ENCODE measurements at regions not wholly inside any gene's neighbourhood (a gene's known extent, or its start where the extent isn't known, plus 50 kb on each side); places are given as distances from the start of the nearest gene placed in this dataset.

DNA sequence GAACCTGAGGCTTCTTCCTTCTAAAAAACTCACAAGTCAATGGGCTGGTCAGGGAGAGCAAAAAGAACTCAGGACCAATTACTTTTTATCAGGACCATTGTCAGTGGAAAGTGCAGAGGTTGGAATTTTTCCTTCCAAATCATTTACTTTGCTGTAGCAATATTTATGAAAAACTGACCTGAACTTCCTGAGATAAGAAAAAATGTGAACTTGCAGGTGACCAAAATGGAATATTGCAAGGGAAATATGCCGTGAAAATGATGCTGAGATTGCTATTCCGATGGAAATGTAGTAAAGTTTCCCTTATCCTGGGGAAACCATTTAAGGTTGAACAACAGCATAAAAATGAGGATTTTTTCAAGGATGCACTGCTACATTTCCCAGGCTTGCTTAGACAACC, 148.3 kb upstream of the PFKP start:
- H2BK5ac ChIP-seq (ENCODE audit: insufficient read length, low read length): no peak overlapping the region
- no peaks in the 10 kb centered on the region for H3K4me1 ChIP-seq (ENCODE audit: insufficient read depth, low read length)
- no peak overlapping the region for H3K4ac ChIP-seq (ENCODE audit: low read depth, low read length)
- Mint-ChIP-seq H3K9me3 (peaks cover 4 to 7% of the 10 kb centered on the region in 2 experiments; a peak in 3 of 5 replicates), H3K4me3 (no peak overlapping the region), H3K27ac (peak overlapping the region in 1 of 3 experiments; percentile 72; a peak in 1 of 7 replicates), H3K4me1 (peaks cover 27 to 29% of the 10 kb centered on the region in 2 experiments), H3K36me3 (ENCODE audit: insufficient read depth in 1 of 3, low read depth in 3 of 3) (peaks cover 0 to 9% (median 0%) of the 10 kb centered on the region in 3 experiments; a peak in 2 of 7 replicates), H3K27me3 (ENCODE audit: low read depth) (peaks cover 4% of the 10 kb centered on the region)
- H3K18ac ChIP-seq (ENCODE audit: insufficient read length, low read depth, low read length): no peak overlapping the region
- no peak overlapping the region for H2AK5ac ChIP-seq (ENCODE audit: insufficient read length, low read length)
- TF ChIP-seq CTCF (conservative IDR thresholded peaks at IDR 0.05): no peak
- H3K23me2 ChIP-seq (ENCODE audit: insufficient read length, low read depth, low read length, poor library complexity, severe bottlenecking): no peaks in the 10 kb centered on the region
- H4K8ac ChIP-seq (replicated peaks; ENCODE audit: insufficient read length, low read depth, low read length): no peak overlapping the region
- no peak overlapping the region for H3K14ac ChIP-seq (ENCODE audit: insufficient read depth, low read length)
- no peaks in the 10 kb centered on the region for H3K9me3 ChIP-seq (ENCODE audit: control insufficient read depth, low read depth, low read length)
- H2BK15ac ChIP-seq (ENCODE audit: low read depth, low read length): no peak overlapping the region
- H2BK20ac ChIP-seq (ENCODE audit: low read depth, low read length, poor library complexity, severe bottlenecking): no peak overlapping the region
- no peak overlapping the region for H3K27ac ChIP-seq (ENCODE audit: insufficient read length, low read depth, low read length)
- no peak overlapping the region for H3T11ph ChIP-seq (ENCODE audit: low read length)
- H4K91ac ChIP-seq (ENCODE audit: insufficient read length, low read depth, low read length): no peak overlapping the region
- no peak overlapping the region for H2BK12ac ChIP-seq (ENCODE audit: insufficient read length, low read depth, low read length)
- H3K4me2 ChIP-seq (ENCODE audit: insufficient read depth, insufficient read length, low read length): no peak overlapping the region
- no peak overlapping the region for H3K56ac ChIP-seq (ENCODE audit: insufficient read length, low read depth, low read length)
- no peak for DNase-seq
- H3K23ac ChIP-seq (ENCODE audit: insufficient read length, low read depth, low read length): no peak overlapping the region
- H2BK120ac ChIP-seq (ENCODE audit: low read depth, low read length, poor library complexity, severe bottlenecking): no peak overlapping the region
- no peak overlapping the region for H2AFZ ChIP-seq (ENCODE audit: low read length)
- H3K27me3 ChIP-seq (ENCODE audit: insufficient read depth, low read length): no peaks in the 10 kb centered on the region
- no peak overlapping the region for H4K5ac ChIP-seq (ENCODE audit: insufficient read length, low read depth, low read length)
- H3K79me2 ChIP-seq (ENCODE audit: insufficient read depth, low read length): no peaks in the 10 kb centered on the region
- H3K9ac ChIP-seq (ENCODE audit: extremely low read depth, insufficient read length, low read length): no peak overlapping the region
- no peaks in the 10 kb centered on the region for H3K79me1 ChIP-seq (ENCODE audit: insufficient read depth, low read depth, low read length, poor library complexity, severe bottlenecking)
- H4K20me1 ChIP-seq (ENCODE audit: control insufficient read depth, insufficient read depth, insufficient read length): no peaks in the 10 kb centered on the region
- WGBS (ENCODE audit: extremely low coverage, insufficient read length, low lambda C conversion rate): no CpG with 5 or more reads among the region's 2 CpGs
